ENCODE measurements at regions not wholly inside any gene's neighbourhood (a gene's known extent, or its start where the extent isn't known, plus 50 kb on each side); places are given as distances from the start of the nearest gene placed in this dataset.
"Not testable (repeated sequence)": the region's sequence is repeated elsewhere in the genome, so short reads cannot be mapped to it uniquely, and the experiment has no call there.

GRCh38 chr18:23311351-23312121, 141.6 kb upstream of the RIOK3 start:
- DNase-seq (ENCODE audit: low spot score): no peak

GRCh38 chr18:23313379-23313778, 139.7 kb upstream of the RIOK3 start:
- no peak for DNase-seq (ENCODE audit: low spot score)

- DNase-seq (ENCODE audit: low spot score): no peak
Observed at GRCh38 chr18:23314672-23315071, 138.4 kb upstream of the RIOK3 start.

- DNase-seq (ENCODE audit: low spot score): no peak
Observed at GRCh38 chr18:23316316-23316715, 136.8 kb upstream of the RIOK3 start.

GRCh38 chr18:23316988-23317387, 136.1 kb upstream of the RIOK3 start:
- DNase-seq (ENCODE audit: low spot score): no peak

- DNase-seq (ENCODE audit: low spot score): no peak
Observed at GRCh38 chr18:23317975-23318675, 135.0 kb upstream of the RIOK3 start.

GRCh38 chr18:23320709-23321236, 132.3 kb upstream of the RIOK3 start:
- DNase-seq (ENCODE audit: low spot score): no peak

- no peak for DNase-seq (ENCODE audit: low spot score)
Observed at GRCh38 chr18:23321996-23322395, 131.1 kb upstream of the RIOK3 start.

GRCh38 chr18:23324056-23324811, 128.9 kb upstream of the RIOK3 start:
- DNase-seq (ENCODE audit: low spot score): no peak

GRCh38 chr18:23324861-23325260, 128.2 kb upstream of the RIOK3 start:
- no peak for DNase-seq (ENCODE audit: low spot score)

- DNase-seq (ENCODE audit: low spot score): not testable (repeated sequence)
Observed at GRCh38 chr18:23329671-23330070, 123.4 kb upstream of the RIOK3 start.

GRCh38 chr18:23330423-23330822, 122.7 kb upstream of the RIOK3 start:
- no peak for DNase-seq (ENCODE audit: low spot score)

GRCh38 chr18:23331091-23331920, 121.8 kb upstream of the RIOK3 start:
- no peak for DNase-seq (ENCODE audit: low spot score)

- DNase-seq (ENCODE audit: low spot score): no peak
Observed at GRCh38 chr18:23332356-23332755, 120.7 kb upstream of the RIOK3 start.

- no peak for DNase-seq (ENCODE audit: low spot score)
Observed at GRCh38 chr18:23333827-23334226, 119.3 kb upstream of the RIOK3 start.

- DNase-seq (ENCODE audit: low spot score): no peak
Observed at GRCh38 chr18:23334569-23334968, 118.5 kb upstream of the RIOK3 start.

- no peak for DNase-seq (ENCODE audit: low spot score)
Observed at GRCh38 chr18:23336101-23336500, 117.0 kb upstream of the RIOK3 start.

- DNase-seq (ENCODE audit: low spot score): peak; percentile 12
Observed at GRCh38 chr18:23337599-23338444, 115.3 kb upstream of the RIOK3 start.

GRCh38 chr18:23340661-23341060, 112.4 kb upstream of the RIOK3 start:
- no peak for DNase-seq (ENCODE audit: low spot score)

- no peak for DNase-seq (ENCODE audit: low spot score)
Observed at GRCh38 chr18:23341383-23341782, 111.7 kb upstream of the RIOK3 start.

GRCh38 chr18:23341983-23342382, 111.1 kb upstream of the RIOK3 start:
- DNase-seq (ENCODE audit: low spot score): no peak
